NCI-H2227 (cell line): ENCODE measurements at regions not wholly inside any gene's neighbourhood (a gene's known extent, or its start where the extent isn't known, plus 50 kb on each side); places are given as distances from the start of the nearest gene placed in this dataset.

Experiments
- DNase-seq: peaks from one replicate; lab custom pipeline; 2025; ENCODE audit not compliant: unreplicated experiment; lab: John Stamatoyannopoulos, UW

DNA sequence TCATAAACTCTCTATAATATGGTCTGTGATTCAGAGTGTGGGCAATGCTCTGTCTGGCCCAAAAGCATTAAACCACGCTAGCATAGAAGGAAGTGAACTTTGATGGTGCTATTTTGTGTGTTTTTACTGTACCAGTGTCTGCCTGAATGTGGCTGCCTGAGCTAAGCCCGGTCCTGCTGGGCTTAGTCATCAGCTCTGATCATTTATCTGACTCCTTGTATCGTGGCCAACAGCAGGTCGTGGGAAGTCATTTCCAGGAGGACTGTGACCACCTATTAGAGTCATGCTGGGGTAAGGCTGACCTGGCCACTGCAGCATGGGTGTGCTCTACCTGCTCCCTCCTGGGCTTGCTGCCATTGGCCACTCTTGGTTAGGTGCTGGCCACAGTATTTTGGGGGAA, 239.1 kb upstream of the CEP162 start:
- DNase-seq, result no peak

DNA sequence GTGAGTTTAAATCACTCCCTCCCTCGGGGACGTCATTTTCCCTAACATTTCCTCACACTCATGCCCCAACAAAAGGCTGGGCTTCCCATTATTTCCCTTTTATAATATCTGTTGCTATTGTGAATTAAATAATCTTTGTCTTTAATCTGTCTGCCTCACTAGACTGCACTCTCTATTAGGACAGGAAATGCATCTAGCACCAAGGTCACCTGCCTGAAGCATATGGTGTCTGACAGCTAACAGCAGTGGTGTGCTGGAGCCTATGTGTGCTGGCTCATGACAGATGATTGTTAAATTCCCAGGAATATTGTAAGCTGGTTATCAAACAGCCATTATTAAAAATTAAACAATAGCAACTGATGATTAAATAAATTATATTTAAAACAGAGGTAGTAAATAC, 237.0 kb upstream of the CEP162 start:
- DNase-seq, result no peak

DNA sequence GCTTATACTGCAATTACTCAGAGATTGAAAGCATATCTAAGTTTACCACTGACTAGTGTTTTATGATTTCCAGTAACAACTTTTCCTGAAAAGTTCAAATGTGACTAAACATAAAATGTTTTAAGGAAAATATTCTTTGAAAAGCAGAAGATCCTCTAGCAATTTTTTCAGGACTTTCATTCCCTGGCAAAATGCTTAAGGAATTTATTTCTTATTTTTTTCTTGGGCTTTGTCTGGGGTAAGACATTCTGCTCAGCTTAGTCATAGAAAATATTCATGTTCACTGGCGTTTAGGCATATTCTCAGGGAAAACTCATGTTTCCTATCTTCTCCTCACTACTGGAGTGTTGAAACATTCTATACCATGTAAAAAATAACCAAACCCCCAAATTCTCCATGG, 235.3 kb upstream of the CEP162 start:
- no peak for DNase-seq

DNA sequence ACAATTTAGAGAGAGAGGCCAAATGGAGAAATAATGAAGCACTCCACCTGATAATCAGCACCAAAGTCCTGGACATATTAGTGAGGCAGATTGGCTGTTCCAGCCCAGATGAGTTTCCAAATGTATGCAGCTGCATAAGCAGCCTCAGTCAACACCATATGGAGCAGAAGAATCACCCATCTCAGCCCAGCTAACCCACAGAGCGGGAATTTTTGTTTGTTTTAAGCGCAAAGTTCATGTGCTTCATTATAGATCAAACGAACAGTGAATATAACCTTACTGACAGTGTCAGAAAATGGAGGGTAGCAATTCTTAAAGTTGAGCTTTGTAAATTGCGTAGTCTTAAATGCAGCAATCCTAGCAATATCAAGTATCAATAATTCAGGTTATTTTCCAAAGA, 234.0 kb upstream of the CEP162 start:
- no peak for DNase-seq

DNA sequence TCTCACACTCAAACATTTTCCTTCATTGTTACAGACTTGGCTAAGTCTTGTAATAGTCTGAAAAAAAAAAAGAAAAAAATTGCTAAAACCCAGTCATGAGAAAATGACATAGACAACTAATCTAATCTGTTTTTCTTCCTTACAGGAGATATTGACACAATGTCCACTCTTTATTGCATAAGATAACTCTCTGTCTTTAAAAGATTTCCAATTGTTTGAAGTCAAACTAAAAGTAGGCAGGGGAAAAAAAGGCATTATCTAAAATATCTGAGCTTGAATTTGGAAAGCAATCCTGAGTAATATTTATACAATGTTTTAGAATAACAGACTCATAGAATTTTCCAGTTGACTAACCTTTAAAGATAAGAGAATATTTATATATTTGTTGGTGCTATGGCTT, 233.0 kb upstream of the CEP162 start:
- no peak for DNase-seq

DNA sequence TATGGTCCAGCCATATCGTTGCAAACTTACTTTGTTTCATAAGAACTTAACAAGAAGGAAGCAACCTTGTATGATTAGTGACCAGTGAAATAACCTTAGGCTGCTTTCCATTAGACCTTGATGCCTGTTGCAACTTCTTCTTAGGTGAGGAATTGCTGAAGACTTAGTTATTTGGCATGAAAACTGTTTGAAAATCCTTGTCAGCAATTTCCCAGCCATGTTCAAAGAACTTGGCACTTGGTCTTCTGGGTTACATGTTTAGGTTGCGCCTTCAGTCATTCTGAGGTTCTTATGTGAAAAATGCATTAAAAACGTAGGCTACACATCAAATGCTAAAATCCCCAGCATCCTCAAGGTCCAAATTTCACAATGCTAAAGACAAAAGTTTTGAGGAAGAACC, 232.0 kb upstream of the CEP162 start:
- DNase-seq, result no peak

DNA sequence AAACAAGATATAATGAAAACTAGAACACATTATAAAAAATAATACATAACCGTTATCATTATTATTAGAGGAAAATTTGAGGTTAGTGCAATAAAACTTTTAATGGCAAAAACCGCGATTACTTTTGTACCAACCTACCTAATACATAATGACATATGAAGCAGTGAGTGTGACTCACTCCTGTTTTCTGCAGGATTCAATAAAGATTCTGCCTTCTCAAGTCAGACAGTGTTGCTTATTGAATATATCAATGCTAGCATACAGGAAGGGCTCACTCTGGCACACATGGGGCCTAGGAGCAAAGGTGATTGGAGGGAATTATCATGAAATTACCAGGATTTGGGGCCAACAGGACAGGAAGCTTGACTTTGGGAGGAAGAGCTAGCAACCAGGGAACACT, 230.8 kb upstream of the CEP162 start:
- no peak for DNase-seq

DNA sequence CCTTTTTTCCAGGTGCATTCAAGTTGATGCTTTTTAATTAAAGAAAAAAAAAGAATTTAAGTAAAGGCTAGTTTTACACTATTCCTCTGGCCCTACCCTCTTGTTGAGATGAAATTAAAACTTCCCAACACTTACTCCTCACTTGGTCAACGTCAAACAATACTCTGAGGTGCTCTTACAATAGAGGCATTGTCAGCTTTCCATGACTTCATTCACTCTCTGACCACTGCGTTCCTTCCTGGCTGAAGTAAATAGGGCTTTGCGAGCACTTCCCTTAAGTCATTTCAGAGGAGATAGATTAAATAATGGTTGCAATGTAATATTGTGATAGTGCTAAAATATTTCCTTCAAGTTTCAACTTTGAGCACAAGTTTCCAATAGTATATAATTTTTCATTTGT, 229.8 kb upstream of the CEP162 start:
- no peak for DNase-seq

DNA sequence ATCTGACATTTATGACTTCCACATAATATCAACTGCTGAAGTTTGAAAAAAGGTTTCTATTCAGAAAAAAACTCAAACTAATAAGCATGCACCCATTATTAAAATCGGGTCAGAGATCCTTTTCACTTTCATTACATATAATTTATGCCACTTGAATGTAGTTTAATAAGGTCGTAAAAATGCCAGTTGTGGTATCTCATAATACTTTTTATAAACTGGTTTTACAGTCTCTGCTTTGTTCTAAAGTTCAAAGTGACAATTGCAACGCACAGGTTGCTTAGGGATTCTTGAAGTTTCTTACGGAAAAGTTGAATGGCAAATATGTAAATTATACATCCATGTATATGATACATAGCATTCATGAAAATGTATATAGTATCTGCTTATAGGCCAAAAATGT, 229.4 kb upstream of the CEP162 start:
- DNase-seq, result no peak

DNA sequence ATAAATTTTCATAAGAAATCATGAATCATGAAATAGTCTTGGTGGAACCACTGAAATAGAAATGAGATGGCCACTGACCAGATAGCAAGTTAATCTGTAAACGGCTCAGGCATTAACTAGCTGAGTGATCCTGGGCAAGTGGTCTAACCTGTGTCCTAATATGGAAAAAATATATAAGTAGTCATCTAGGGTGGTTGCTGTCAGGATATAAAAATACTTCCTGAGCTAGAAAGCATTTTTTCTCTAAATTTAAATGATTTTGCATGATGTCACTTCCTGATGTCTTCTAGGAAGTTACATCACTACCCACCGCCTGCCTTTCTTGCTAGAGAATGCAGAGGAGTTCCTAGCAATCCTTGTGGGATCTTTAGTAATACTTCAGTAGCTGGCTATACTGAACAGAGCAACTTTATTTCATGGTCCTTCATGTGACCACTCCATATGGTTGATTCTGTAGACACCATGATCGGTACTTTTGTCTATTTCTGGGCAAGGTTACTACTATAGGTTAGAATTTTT, 228.1 kb upstream of the CEP162 start:
- DNase-seq, result no peak

DNA sequence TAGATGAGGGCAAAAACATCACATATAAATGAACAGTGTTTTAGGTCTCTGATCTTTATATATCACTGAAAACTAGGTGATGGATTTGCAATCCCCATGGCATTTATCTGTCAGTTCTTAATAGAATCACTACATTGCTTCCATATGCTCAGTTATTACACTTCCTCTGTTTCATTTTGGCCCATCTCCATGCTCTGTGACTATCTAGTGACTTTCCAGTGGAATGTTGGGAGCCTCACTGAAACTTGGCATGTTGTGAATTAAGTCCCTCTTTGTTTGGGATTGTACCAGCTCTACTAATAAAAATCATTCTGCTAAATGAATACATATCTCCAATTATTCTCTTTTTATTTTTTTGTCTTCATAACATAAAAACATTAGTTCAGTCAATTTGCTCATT, 226.1 kb upstream of the CEP162 start:
- no peak for DNase-seq

DNA sequence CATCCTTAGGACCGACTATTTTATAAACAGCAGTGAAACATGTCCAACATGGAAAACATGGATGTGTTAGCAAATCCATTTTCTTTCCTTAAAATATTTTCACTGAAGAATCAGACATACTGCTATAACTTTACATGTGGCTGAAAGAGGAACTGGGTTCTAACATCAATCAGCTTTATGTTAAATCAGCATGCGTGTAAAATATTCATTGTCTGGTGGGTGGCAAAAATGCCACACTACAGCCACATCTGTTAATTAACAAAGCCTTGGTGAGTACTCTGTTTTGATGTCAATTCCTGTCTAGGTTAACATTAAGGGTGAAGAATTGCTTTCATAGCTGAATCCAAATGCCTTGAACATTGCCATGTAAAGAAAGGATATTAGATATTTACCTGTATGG, 222.6 kb upstream of the CEP162 start:
- no peak for DNase-seq

DNA sequence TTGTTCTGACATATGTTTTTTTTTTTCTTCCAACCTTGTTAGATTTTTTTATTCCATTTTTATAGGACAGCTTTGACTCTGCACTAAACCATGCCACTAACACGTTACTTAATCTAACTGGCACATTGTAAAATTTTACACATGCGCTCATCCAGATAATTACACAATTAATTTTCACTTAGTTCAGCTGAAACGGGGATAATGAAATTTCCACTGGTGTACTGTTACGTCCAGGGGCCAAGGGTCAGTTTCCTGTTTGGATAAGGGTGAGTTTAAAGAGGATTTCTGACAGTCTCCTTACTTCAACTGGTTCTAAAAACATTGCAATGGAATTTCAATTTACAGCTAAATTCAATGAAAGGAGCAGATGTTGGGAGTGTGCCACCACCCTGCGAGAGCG, 221.8 kb upstream of the CEP162 start:
- DNase-seq, result no peak

DNA sequence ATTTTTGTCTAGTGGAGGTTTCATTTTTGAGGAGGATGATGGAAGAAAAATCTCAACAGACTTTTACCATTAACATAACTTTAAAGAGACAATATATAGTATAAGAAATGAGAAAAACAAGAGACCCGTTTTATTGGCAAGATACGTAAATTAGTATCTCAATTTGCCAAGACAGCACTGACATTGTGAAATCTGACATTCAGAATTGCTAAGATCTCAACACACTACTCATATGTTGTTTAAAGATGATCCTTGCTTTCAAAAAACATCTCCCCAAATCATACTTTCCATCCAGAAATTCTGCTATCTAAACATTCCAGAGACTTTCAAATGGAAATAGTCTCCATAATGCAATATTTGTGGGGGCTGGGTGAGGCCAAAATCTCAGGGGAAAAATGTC, 220.9 kb upstream of the CEP162 start:
- DNase-seq, result no peak

DNA sequence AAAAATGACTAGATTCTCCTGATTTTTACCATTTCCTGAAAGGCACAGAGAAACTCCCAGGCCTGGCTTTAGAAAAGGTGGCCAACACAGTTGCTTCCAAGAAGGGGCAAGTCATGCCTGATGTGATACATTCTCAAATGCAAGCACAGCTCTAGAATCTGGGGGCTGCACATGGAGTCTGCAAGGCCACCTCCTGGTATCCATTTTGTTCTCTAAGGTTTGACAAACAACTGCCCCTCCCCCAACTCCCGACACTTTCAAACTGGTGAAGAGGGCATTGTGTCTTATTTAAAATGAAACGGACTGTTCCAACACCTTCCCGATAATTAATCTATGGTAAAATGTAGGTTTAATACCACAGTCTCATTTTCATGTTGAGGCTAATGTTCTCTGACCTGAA, 220.2 kb upstream of the CEP162 start:
- peak; percentile 17 for DNase-seq

DNA sequence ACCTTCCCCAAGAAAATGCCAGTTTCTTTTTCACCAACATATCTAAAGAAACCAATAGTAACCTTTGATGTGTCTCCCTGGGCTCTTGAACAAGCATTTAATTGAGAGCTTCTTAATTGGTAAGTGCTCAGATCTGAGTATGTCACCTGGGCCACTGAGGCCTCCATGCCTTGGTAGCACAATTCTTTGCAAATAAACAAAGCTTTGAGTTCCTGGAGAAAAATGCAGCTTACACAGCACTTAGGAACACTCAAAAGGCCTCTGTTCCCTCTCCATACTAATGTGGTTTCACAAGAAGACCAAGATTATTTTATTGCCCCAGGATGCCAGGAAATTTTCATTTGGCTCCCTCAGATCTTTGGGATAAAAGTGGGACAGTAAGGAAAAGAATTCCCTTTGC, 217.6 kb upstream of the CEP162 start:
- no peak for DNase-seq

DNA sequence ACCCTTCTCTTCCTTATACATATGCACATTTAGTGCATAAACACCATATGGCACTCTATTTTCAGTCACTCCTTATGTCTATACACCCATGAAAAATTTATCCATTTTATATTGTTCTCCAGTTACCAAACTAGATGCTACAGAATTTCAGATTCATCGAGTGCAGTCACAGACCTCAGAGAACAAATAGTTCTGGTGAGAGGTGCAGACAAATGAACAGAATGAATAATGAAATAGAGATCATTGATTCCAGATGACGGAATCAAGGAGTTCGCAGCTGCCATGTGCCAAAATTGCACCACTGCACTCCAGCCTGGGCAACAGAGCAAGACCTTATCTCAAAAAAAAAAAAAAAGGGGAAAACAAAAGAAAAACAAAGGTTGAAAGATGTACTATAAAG, 214.8 kb upstream of the CEP162 start:
- DNase-seq, result no peak

DNA sequence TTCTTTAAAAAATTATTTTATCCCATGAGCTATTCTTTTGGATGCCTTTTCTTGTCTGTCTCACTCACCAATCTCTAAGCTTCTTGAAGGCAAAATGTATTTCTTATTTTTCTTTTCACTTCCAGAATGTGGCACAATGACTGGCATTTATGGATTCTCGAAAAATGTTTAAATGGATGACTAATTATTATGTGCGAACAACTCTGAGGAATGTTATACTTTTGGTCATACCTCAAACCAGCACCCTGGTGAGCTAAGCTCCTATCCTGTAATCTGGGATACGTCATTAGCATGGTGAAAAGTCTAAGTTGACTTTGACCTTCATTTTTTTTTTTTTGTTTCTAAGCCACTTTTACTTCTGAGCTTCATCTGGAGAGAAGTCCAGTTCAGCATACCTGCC, 214.0 kb upstream of the CEP162 start:
- no peak for DNase-seq

DNA sequence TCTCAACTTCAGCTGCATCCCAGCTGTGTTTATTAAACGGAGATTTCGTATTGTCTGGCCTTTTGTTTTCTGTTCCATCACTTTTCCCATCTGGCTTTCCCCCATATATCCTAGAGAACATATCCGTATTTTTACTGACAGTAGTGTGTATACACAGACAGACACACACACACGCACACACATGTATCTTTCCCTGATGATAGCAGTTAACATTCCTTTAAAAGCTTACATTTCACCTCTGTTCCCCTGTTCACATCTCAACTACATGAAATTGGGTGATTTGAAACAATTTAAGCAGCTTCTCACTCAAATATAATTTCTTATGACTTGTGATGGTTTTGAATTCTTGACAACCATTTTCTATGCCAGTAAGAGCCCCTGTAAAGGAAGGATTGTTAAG, 207.1 kb upstream of the CEP162 start:
- no peak for DNase-seq

DNA sequence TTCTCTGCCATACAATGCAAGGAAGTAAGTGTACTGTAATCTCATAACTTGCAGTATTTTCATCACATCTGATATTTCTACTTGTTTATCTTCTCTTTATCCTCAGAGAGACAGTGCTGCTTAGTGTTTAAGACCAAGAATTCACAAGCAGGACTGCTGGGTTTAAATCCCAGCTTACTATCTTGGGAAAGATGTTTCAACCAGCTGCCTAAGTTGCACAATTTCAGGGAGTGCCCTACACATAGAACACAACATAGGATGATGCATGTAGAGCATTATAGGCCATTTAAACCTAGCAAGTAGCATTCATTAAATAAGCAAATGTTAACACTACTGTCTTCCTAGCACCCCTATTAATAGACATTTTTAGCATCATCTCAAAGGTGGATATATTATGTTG, 205.2 kb upstream of the CEP162 start:
- no peak for DNase-seq

DNA sequence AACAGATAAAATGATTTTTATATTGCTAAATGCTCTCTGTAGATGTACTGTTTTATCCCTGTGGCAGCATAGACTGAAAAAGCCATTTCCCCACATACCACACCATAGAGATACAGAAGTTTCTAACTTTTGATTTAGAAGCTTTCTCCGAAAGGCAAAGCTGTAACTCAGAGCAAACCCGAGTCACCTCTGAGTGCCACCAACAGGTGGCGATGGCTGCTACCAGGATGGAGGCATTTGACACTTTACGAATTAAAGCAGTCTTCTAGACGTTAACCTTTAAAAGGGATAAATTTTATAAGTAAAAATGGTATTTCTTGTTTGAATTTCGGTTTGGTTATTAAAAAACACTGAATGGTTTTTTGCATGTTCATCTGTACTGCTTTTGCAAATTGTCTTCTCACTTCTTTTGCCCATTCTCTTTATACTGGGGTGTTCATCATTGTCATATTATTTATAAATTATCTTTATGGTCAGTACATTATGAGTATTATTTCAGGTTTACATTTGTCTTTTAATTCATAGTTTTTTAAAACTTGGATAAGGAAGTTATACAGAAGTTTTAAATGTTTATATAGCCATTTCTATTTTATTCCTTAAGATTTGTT, 201.0 kb upstream of the CEP162 start:
- peak; percentile 59 for DNase-seq

DNA sequence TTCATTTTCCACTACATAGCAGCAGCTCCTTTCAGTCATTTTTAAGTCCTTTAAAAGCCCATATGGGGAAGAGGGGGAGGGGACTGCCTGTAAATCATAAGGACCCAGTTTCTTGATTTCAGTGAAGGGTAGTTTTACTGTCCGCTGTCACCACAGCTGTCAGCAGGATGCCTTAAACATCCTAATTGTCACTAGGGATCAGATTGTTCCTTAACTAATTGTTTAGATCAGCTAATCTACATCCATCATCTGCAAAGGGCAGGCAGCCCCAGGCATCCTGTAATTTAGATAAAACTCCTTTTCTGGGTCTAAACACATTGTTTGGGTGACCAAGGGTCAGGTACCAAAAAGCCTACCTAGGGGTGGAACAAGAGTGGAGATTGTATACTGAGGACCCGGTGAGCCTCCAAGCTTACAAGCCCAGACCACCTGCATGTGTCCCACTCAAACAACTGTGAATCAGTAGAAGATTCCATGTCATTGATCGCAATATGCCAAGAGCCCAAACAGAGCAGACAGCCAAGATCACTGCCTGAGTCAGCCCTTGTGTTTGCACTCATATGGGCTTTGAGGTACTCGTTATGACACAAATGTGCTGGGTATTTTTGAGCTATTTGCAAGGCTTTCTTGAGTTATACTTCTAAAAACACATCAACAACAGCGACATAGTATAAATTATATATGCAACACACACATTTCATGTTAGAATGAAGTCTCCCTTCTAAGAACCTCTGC, 198.7 kb upstream of the CEP162 start:
- peak; percentile 83 for DNase-seq

DNA sequence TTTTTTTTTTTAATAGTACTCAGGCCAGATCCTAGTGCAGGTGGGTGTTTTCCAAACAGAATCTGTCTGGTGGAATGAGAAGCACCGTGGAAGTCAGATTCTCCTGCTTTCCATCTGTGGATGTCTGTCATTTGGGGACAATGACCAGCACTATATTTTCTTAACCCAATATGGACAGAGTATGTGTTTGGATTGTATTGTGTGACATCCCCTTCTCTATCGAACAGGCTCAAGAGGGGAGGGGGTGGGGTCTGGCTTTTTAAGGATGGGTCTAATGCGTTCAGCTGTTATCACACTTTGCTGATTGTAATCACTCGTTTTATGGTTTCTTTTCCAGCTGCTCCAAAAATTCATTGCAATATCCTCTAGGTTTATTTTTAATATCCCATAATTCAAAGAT, 197.5 kb upstream of the CEP162 start:
- DNase-seq, result no peak
